ENCODE measurements at regions not wholly inside any gene's neighbourhood (a gene's known extent, or its start where the extent isn't known, plus 50 kb on each side); places are given as distances from the start of the nearest gene placed in this dataset.

- no peaks in the 10 kb centered on the region for H3K9me3 ChIP-seq
- H3K27me3 ChIP-seq: no peaks in the 10 kb centered on the region
- no peaks in the 10 kb centered on the region for H3K36me3 ChIP-seq
- TF ChIP-seq POLR2A (IDR thresholded peaks at IDR 0.05) (no peak), POLR2AphosphoS5 (IDR thresholded peaks at IDR 0.05) (no peak), EP300 (IDR thresholded peaks at IDR 0.05) (no peak)
- TF ChIP-seq, protein P1, sequence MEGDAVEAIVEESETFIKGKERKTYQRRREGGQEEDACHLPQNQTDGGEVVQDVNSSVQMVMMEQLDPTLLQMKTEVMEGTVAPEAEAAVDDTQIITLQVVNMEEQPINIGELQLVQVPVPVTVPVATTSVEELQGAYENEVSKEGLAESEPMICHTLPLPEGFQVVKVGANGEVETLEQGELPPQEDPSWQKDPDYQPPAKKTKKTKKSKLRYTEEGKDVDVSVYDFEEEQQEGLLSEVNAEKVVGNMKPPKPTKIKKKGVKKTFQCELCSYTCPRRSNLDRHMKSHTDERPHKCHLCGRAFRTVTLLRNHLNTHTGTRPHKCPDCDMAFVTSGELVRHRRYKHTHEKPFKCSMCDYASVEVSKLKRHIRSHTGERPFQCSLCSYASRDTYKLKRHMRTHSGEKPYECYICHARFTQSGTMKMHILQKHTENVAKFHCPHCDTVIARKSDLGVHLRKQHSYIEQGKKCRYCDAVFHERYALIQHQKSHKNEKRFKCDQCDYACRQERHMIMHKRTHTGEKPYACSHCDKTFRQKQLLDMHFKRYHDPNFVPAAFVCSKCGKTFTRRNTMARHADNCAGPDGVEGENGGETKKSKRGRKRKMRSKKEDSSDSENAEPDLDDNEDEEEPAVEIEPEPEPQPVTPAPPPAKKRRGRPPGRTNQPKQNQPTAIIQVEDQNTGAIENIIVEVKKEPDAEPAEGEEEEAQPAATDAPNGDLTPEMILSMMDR (IDR thresholded peaks at IDR 0.05): no peak
- no peaks in the 10 kb centered on the region for H3K4me1 ChIP-seq
- 44 to 67% methylated on average over 2 of the region's 2 CpGs for WGBS, 2 donors (ENCODE audit: low coverage in 1 of 2)
- H3K4me3 ChIP-seq: no peak overlapping the region
- ATAC-seq: no peak
- no peak overlapping the region for H3K27ac ChIP-seq
These were observed 176.3 kb upstream of the SEMA6A start for GRCh38 chr5:116750631-116751580.

DNA sequence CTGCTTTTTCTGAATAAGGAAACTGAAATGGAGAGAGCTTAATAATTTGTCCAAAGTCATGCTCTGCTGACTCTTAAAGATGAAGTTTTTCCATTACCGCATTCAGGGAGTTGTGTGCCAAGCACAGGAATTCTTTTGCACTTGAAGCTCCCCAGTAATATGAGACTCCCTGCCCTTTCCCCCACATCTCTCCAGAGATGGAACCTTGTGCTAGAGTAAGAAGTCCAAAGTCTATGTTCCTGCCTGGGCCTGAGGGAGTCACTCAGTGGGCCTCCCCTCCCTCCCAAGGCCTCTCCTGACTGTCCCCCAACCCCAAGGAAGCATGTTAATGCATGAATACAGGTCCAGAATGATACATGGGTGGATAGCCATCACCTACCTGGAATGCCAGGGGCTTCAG lies 173.3 kb upstream of the SEMA6A start:
- no peak for TF ChIP-seq EP300 (IDR thresholded peaks at IDR 0.05)
- no peak for TF ChIP-seq POLR2AphosphoS5 (IDR thresholded peaks at IDR 0.05)
- TF ChIP-seq, protein P1 (IDR thresholded peaks at IDR 0.05): no peak
- TF ChIP-seq POLR2A (IDR thresholded peaks at IDR 0.05): no peak
- Histone ChIP-seq H3K27ac (peak overlapping the region in 1 of 4 donors; percentile 8), H3K4me3 (no peak overlapping the region), H3K4me1 (no peaks in the 10 kb centered on the region), H3K36me3 (no peaks in the 10 kb centered on the region), H3K27me3 (no peaks in the 10 kb centered on the region), H3K9me3 (no peaks in the 10 kb centered on the region)
- WGBS, 2 donors (ENCODE audit: low coverage in 1 of 2): 45 to 50% methylated on average over 1 of the region's 1 CpG
- peak; percentile 34 for ATAC-seq

- H3K27me3 ChIP-seq: no peaks in the 10 kb centered on the region
- no peak for ATAC-seq
- 59 to 92% methylated on average over 3 of the region's 3 CpGs for WGBS, 2 donors (ENCODE audit: low coverage in 1 of 2)
- TF ChIP-seq POLR2AphosphoS5 (IDR thresholded peaks at IDR 0.05): no peak
- no peak for TF ChIP-seq POLR2A (IDR thresholded peaks at IDR 0.05)
- TF ChIP-seq, protein P1 (IDR thresholded peaks at IDR 0.05): no peak
- TF ChIP-seq EP300 (IDR thresholded peaks at IDR 0.05): no peak
- H3K4me1 ChIP-seq: no peaks in the 10 kb centered on the region
- H3K9me3 ChIP-seq: no peaks in the 10 kb centered on the region
- no peak overlapping the region for H3K27ac ChIP-seq
- no peaks in the 10 kb centered on the region for H3K36me3 ChIP-seq
- H3K4me3 ChIP-seq: no peak overlapping the region
These were observed 172.0 kb upstream of the SEMA6A start for GRCh38 chr5:116746668-116747067.

- Histone ChIP-seq H3K27ac (no peak overlapping the region), H3K4me3 (no peak overlapping the region), H3K9me3 (no peaks in the 10 kb centered on the region), H3K36me3 (no peaks in the 10 kb centered on the region), H3K27me3 (no peaks in the 10 kb centered on the region), H3K4me1 (peaks cover 0 to 19% (median 3%) of the 10 kb centered on the region in 3 donors)
- 100% methylated on average over 1 of the region's 1 CpG; no CpG with 5 or more reads in 1 of the 2 donors for WGBS, 2 donors (ENCODE audit: low coverage in 1 of 2)
- no peak for ATAC-seq
- TF ChIP-seq POLR2AphosphoS5 (IDR thresholded peaks at IDR 0.05) (no peak), EP300 (IDR thresholded peaks at IDR 0.05) (no peak), POLR2A (IDR thresholded peaks at IDR 0.05) (no peak)
- TF ChIP-seq, protein P1 (IDR thresholded peaks at IDR 0.05): no peak
These were observed 166.1 kb upstream of the SEMA6A start for GRCh38 chr5:116740771-116741170.

DNA sequence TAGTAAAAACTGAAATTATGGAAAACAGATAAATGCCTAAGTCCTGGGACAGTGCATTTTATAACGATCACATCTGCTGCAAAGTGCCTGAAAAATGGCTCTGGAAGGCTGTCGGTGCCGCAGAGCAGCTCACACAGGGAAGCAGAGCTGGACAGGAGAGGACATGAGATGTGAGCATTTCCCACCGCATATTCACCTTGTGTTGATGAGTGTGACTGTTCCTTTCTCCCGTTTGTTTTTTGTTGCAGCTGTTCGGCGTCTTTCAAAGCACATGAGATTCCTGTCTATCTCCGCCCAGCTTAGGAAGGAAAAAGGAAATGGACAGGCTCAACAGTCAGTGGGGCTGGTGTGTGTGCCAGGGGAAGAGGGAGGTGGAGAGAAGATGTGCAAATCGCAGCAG lies 164.9 kb upstream of the SEMA6A start:
- H3K36me3 ChIP-seq: no peaks in the 10 kb centered on the region
- TF ChIP-seq POLR2A (IDR thresholded peaks at IDR 0.05) (no peak), POLR2AphosphoS5 (IDR thresholded peaks at IDR 0.05) (no peak), EP300 (IDR thresholded peaks at IDR 0.05) (no peak)
- TF ChIP-seq, protein P1 (IDR thresholded peaks at IDR 0.05): no peak
- H3K9me3 ChIP-seq: no peaks in the 10 kb centered on the region
- H3K4me1 ChIP-seq: peaks cover 1 to 28% (median 3%) of the 10 kb centered on the region in 3 donors
- 44 to 58% methylated on average over 6 to 9 of the region's 9 CpGs for WGBS, 2 donors (ENCODE audit: low coverage in 1 of 2)
- H3K27ac ChIP-seq: peak overlapping the region in 1 of 4 donors; percentile 11
- ATAC-seq: peak; percentile 24
- H3K27me3 ChIP-seq: no peaks in the 10 kb centered on the region
- H3K4me3 ChIP-seq: no peak overlapping the region
